HUES48 (cell line): ENCODE measurements at regions not wholly inside any gene's neighbourhood (a gene's known extent, or its start where the extent isn't known, plus 50 kb on each side); places are given as distances from the start of the nearest gene placed in this dataset.

Source experiments
- H3K27ac ChIP-seq: one replicate; pipeline ENCODE4 v1.7.0; 2013; ENCODE audit warnings: low read depth, low read length, inconsistent platforms
- H3K27me3 ChIP-seq: 2 replicates; pipeline ENCODE4 v1.6.1; 2013; ENCODE audit warnings: mild to moderate bottlenecking, low read length; ENCODE audit not compliant: control insufficient read depth, insufficient read depth
- H3K36me3 ChIP-seq: 2 replicates; pipeline ENCODE4 v1.6.1; 2013; ENCODE audit warnings: low read length; ENCODE audit not compliant: control insufficient read depth, insufficient read depth
- H3K4me1 ChIP-seq: 2 replicates; pipeline ENCODE4 v1.6.1; 2013; ENCODE audit warnings: mild to moderate bottlenecking, low read length; ENCODE audit not compliant: control insufficient read depth, insufficient read depth
- H3K4me3 ChIP-seq: 2 replicates; pipeline ENCODE4 v1.5.1; 2013; ENCODE audit warnings: mild to moderate bottlenecking, low read depth, low read length
- H3K9ac ChIP-seq: 2 replicates; pipeline ENCODE4 v1.6.1; 2013; ENCODE audit warnings: mild to moderate bottlenecking, low read depth, low read length, moderate library complexity
- H3K9me3 ChIP-seq: 2 replicates; pipeline ENCODE4 v1.6.1; 2013; ENCODE audit warnings: low read length; ENCODE audit not compliant: control insufficient read depth, insufficient read depth

GRCh38 chr12:5260591-5261086, 171.3 kb upstream of the NTF3 start:
- H3K9ac ChIP-seq, result no peak overlapping the region
- no peak overlapping the region for H3K4me3 ChIP-seq
- H3K27ac ChIP-seq, result no peak overlapping the region
- H3K9me3 ChIP-seq, result no peaks in the 10 kb centered on the region
- H3K27me3 ChIP-seq, result no peaks in the 10 kb centered on the region; the same call in 1 of the 2 replicates
- H3K4me1 ChIP-seq, result peaks cover 15% of the 10 kb centered on the region
- H3K36me3 ChIP-seq, result no peaks in the 10 kb centered on the region

- Histone ChIP-seq H3K4me3 (no peak overlapping the region), H3K9me3 (no peaks in the 10 kb centered on the region), H3K27me3 (no peaks in the 10 kb centered on the region; the same call in 1 of the 2 replicates), H3K36me3 (no peaks in the 10 kb centered on the region), H3K4me1 (peaks cover 15% of the 10 kb centered on the region), H3K27ac (no peak overlapping the region), H3K9ac (no peak overlapping the region)
These were observed 169.5 kb upstream of the NTF3 start for GRCh38 chr12:5262450-5262849.

GRCh38 chr12:5262885-5263284, 169.0 kb upstream of the NTF3 start:
- H3K9me3 ChIP-seq, result no peaks in the 10 kb centered on the region
- H3K9ac ChIP-seq, result no peak overlapping the region
- H3K4me1 ChIP-seq, result peaks cover 15% of the 10 kb centered on the region
- no peak overlapping the region for H3K27ac ChIP-seq
- H3K27me3 ChIP-seq, result no peaks in the 10 kb centered on the region; the same call in 1 of the 2 replicates
- H3K36me3 ChIP-seq, result no peaks in the 10 kb centered on the region
- no peak overlapping the region for H3K4me3 ChIP-seq

- H3K9ac ChIP-seq, result no peak overlapping the region
- H3K27ac ChIP-seq, result no peak overlapping the region
- H3K36me3 ChIP-seq, result no peaks in the 10 kb centered on the region
- H3K9me3 ChIP-seq, result no peaks in the 10 kb centered on the region
- H3K27me3 ChIP-seq, result no peaks in the 10 kb centered on the region
- peaks cover 16% of the 10 kb centered on the region for H3K4me1 ChIP-seq
- H3K4me3 ChIP-seq, result no peak overlapping the region
These were observed 167.9 kb upstream of the NTF3 start for GRCh38 chr12:5264006-5264405.

- H3K36me3 ChIP-seq, result no peaks in the 10 kb centered on the region
- no peaks in the 10 kb centered on the region for H3K9me3 ChIP-seq
- no peaks in the 10 kb centered on the region for H3K27me3 ChIP-seq
- no peak overlapping the region for H3K9ac ChIP-seq
- H3K27ac ChIP-seq, result peak overlapping the region; percentile 11
- no peak overlapping the region for H3K4me3 ChIP-seq
- H3K4me1 ChIP-seq, result peaks cover 10% of the 10 kb centered on the region; the same call in 1 of the 2 replicates
These were observed 164.1 kb upstream of the NTF3 start for GRCh38 chr12:5267603-5268423.

GRCh38 chr12:5268424-5269210, 163.3 kb upstream of the NTF3 start:
- peaks cover 10% of the 10 kb centered on the region; the same call in 1 of the 2 replicates for H3K4me1 ChIP-seq
- H3K36me3 ChIP-seq, result no peaks in the 10 kb centered on the region
- no peak overlapping the region for H3K4me3 ChIP-seq
- H3K9me3 ChIP-seq, result no peaks in the 10 kb centered on the region
- no peak overlapping the region for H3K9ac ChIP-seq
- peak overlapping the region; percentile 11 for H3K27ac ChIP-seq
- H3K27me3 ChIP-seq, result no peaks in the 10 kb centered on the region

GRCh38 chr12:5269846-5270245, 162.1 kb upstream of the NTF3 start:
- Histone ChIP-seq H3K36me3 (no peaks in the 10 kb centered on the region), H3K4me1 (peaks cover 10% of the 10 kb centered on the region; the same call in 1 of the 2 replicates), H3K27ac (no peak overlapping the region), H3K27me3 (no peaks in the 10 kb centered on the region), H3K9me3 (no peaks in the 10 kb centered on the region), H3K9ac (no peak overlapping the region), H3K4me3 (no peak overlapping the region)

- H3K4me3 ChIP-seq, result no peak overlapping the region
- H3K9me3 ChIP-seq, result no peaks in the 10 kb centered on the region
- no peak overlapping the region for H3K27ac ChIP-seq
- H3K4me1 ChIP-seq, result peaks cover 10% of the 10 kb centered on the region; the same call in 1 of the 2 replicates
- H3K36me3 ChIP-seq, result no peaks in the 10 kb centered on the region
- H3K9ac ChIP-seq, result no peak overlapping the region
- no peaks in the 10 kb centered on the region for H3K27me3 ChIP-seq
These were observed 159.7 kb upstream of the NTF3 start for GRCh38 chr12:5272018-5272785.

- H3K27me3 ChIP-seq, result no peaks in the 10 kb centered on the region
- no peaks in the 10 kb centered on the region for H3K36me3 ChIP-seq
- no peaks in the 10 kb centered on the region for H3K9me3 ChIP-seq
- H3K4me3 ChIP-seq, result no peak overlapping the region
- peaks cover 3% of the 10 kb centered on the region; the same call in 1 of the 2 replicates for H3K4me1 ChIP-seq
- H3K27ac ChIP-seq, result no peak overlapping the region
- no peak overlapping the region for H3K9ac ChIP-seq
These were observed 158.2 kb upstream of the NTF3 start for GRCh38 chr12:5273709-5274108.

- no peaks in the 10 kb centered on the region for H3K36me3 ChIP-seq
- H3K27ac ChIP-seq, result no peak overlapping the region
- no peaks in the 10 kb centered on the region for H3K27me3 ChIP-seq
- H3K4me1 ChIP-seq, result no peaks in the 10 kb centered on the region
- no peak overlapping the region for H3K4me3 ChIP-seq
- H3K9me3 ChIP-seq, result no peaks in the 10 kb centered on the region
- no peak overlapping the region for H3K9ac ChIP-seq
These were observed 155.5 kb upstream of the NTF3 start for GRCh38 chr12:5276327-5276880.
